HEK293 (cell line): ENCODE measurements at regions not wholly inside any gene's neighbourhood (a gene's known extent, or its start where the extent isn't known, plus 50 kb on each side); places are given as distances from the start of the nearest gene placed in this dataset.

Experiments used
- YY1 ChIP-seq: fragments of 450-650 bp; formaldehyde crosslinking; IDR thresholded peaks from 2 replicates; pipeline ENCODE4 v1.5.1; 2018; ENCODE audit warnings: missing biosample characterization, missing genetic modification characterization
- ZBTB17 ChIP-seq: fragments of 450-650 bp; formaldehyde crosslinking; IDR thresholded peaks from 2 replicates; pipeline ENCODE4 v1.5.1; 2016; ENCODE audit warnings: missing biosample characterization, missing genetic modification characterization

DNA sequence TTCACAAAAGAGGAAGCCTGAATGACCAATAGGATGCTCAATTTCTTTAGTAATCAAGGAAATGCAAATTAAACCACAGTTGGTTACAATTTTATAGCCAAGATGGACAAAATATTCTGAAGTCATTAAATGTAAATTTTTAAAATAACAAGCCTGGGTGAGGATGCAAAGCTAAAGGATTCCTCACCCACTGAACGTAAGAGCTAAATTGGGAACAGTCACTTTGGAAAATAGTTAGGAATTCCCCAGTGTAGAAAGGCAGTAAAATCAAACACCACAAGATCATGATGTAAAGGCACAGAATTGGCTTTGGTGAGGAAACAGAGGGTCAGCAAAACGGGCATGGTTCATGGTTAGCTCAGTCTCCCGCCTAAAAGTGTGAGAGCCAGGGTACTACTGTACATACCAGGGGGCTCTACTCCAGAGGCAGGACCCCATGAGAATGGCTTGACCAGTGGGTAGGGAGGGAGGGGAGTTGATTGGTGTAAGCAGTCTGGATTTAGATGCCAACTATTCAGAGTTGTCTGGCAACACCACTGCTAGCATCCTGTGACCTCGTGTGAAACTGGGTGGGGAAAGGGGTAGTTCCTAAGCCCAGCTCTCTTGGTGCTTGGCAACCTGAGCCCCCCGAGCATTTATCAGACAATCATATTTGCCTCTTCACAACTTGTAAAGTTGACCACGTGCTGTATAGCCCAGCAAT lies 213.4 kb upstream of the EGLN3 start:
- TF ChIP-seq ZBTB17 (tag by site-specific recombination): no peak
- no peak for TF ChIP-seq YY1
